ENCODE measurements at regions not wholly inside any gene's neighbourhood (a gene's known extent, or its start where the extent isn't known, plus 50 kb on each side); places are given as distances from the start of the nearest gene placed in this dataset.
"Not testable (repeated sequence)": the region's sequence is repeated elsewhere in the genome, so short reads cannot be mapped to it uniquely, and the experiment has no call there.

DNA sequence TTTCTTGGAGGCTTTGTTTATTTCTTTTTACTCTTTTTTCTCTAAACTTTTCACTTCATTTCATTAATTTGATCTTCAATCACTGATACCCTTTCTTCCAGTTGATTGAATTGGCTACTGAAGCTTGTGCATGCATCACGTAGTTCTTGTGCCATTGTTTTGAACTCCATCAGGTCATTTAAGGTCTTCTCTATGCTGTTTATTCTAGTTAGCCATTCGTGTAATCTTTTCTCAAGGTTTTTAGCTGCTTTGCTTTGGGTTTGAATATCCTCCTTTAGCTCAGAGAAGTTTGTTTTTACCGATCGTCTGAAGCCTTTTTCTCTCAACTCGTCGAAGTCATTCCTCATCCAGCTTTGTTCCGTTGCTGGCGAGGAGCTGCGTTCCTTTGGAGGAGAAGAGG lies 189.9 kb downstream of the TTC6 start:
- not testable (repeated sequence) for ATAC-seq (ENCODE audit: low read depth); H3K27ac Mint-ChIP-seq; H3K27me3 Mint-ChIP-seq; H3K36me3 Mint-ChIP-seq; H3K9me3 Mint-ChIP-seq; H3K4me1 Mint-ChIP-seq; DNase-seq (ENCODE audit: low spot score in 2 of 2); H3K4me3 Mint-ChIP-seq

DNA sequence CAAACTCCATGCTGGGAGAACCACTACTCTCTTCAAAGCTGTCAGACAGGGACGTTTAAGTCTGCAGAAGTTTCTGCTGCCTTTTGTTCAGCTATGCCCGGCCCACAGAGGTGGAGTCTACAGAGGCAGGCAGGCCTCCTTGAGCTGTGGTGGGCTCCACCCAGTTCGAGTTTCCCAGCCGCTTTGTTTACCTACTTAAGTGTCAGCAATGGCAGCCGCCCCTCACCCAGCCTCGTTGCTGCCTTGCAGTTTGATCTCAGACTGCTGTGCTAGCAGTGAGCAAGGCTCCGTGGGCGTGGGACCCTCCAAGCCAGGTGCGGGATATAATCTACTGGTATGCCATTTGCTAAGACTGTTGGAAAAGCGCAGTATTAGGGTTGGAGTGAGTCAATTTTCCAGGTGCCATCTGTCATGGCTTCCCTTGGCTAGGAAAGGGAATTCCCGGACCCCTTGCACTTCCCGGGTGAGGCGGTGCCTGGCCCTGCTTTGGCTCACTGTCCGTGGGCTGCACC lies 190.7 kb downstream of the TTC6 start:
- not testable (repeated sequence) for DNase-seq (ENCODE audit: low spot score in 2 of 2); H3K27ac Mint-ChIP-seq; H3K36me3 Mint-ChIP-seq; H3K4me3 Mint-ChIP-seq; H3K9me3 Mint-ChIP-seq; H3K27me3 Mint-ChIP-seq; H3K4me1 Mint-ChIP-seq; ATAC-seq (ENCODE audit: low read depth)

DNA sequence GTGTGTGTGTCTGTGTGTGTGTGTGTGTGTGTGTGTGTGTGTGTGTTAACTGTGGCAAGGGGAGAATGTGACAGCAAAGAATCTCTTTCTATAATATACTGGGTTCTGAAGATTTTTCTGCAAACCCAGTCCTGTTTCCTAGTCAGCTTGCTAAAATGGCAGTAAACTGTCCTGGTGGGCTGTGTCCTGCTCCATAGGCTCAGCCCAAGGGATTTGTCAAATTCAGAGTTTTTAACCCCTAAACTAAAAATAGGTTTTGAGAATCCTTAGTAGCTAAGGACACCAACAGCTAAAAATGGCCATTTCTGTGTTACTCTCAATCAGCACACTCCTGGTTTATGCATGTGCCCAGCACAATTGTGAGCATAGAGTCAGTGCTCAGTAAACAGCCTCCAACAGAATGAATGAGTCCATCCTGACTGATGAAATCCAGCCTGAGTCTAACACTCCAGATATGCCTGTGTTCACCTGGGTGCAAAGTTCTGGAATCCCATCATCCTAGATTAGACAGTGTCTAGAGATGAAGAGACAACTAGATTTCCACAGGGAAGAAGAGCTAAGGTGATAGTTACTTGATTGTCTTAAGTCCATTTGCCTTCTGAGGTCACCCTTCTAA lies 192.6 kb downstream of the TTC6 start:
- no peak overlapping the region for H3K27ac Mint-ChIP-seq
- H3K27me3 Mint-ChIP-seq = no peaks in the 10 kb centered on the region
- no peak for ATAC-seq (ENCODE audit: low read depth)

DNA sequence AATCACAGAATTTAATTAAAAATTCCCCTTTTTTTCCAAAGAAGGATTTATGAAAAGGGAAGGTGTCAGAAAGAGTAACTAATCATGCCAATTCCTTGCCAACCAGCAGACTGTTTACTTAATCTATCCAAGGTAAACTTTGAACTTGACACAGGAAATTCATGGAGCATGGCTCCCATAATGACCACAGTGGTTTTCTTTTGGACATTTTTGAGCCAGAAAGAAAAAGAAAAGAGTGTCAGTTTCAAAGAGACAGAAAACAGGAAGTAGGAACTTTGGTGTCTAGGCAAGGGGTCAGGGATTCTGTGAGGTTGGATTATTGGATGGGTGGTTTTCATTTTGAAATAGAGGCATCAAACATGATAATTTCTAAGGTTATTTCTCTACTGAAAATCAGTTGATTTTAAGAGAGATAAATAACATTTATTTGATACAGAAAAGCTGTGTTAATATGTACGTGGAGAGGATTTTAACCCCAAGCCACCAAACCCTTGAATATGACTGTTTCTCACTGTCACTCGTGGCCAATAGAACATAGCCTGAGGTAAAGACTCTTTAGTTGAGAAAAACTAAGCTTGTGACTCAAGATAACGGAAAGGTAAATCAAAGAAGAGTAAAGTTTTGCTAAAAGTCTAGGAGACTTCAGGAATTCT lies 196.1 kb downstream of the TTC6 start:
- no peak for ATAC-seq (ENCODE audit: low read depth)
- DNase-seq (ENCODE audit: low spot score in 2 of 2) = no peak
- no peak overlapping the region for H3K27ac Mint-ChIP-seq
- peaks cover 2% of the 10 kb centered on the region for H3K9me3 Mint-ChIP-seq
- no peaks in the 10 kb centered on the region for H3K4me1 Mint-ChIP-seq
- H3K27me3 Mint-ChIP-seq = no peaks in the 10 kb centered on the region
- H3K36me3 Mint-ChIP-seq = no peaks in the 10 kb centered on the region
- no peak overlapping the region for H3K4me3 Mint-ChIP-seq

More for the DNA sequence above, 192.6 kb downstream of the TTC6 start:
- no peaks in the 10 kb centered on the region for H3K36me3 Mint-ChIP-seq
- DNase-seq (ENCODE audit: low spot score in 2 of 2) = no peak
- no peaks in the 10 kb centered on the region for H3K4me1 Mint-ChIP-seq
- H3K4me3 Mint-ChIP-seq = no peak overlapping the region
- H3K9me3 Mint-ChIP-seq = peaks cover 2% of the 10 kb centered on the region

DNA sequence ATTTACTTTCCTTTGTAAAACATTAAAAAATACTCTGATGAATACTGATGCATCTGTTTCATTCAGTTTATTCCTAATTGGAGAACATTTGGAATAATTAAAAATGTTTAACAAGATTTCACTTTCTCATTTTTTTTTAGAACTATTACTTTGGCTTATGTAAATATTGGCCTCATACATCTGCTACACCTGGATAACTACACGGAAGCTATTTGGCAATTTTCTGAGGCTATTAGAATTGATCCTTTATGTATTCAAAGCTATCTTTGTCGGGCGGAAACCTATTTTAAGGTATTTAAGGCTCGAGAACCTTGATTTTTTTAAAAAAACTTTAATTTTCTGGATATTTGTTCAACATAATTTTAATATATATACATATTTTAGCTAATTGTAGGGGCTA lies 196.7 kb downstream of the TTC6 start:
- DNase-seq (ENCODE audit: low spot score in 2 of 2) = no peak
- Mint-ChIP-seq H3K4me3 (no peak overlapping the region), H3K27ac (no peak overlapping the region), H3K9me3 (peaks cover 2% of the 10 kb centered on the region), H3K27me3 (no peaks in the 10 kb centered on the region), H3K4me1 (no peaks in the 10 kb centered on the region), H3K36me3 (no peaks in the 10 kb centered on the region)
- ATAC-seq (ENCODE audit: low read depth) = no peak

DNA sequence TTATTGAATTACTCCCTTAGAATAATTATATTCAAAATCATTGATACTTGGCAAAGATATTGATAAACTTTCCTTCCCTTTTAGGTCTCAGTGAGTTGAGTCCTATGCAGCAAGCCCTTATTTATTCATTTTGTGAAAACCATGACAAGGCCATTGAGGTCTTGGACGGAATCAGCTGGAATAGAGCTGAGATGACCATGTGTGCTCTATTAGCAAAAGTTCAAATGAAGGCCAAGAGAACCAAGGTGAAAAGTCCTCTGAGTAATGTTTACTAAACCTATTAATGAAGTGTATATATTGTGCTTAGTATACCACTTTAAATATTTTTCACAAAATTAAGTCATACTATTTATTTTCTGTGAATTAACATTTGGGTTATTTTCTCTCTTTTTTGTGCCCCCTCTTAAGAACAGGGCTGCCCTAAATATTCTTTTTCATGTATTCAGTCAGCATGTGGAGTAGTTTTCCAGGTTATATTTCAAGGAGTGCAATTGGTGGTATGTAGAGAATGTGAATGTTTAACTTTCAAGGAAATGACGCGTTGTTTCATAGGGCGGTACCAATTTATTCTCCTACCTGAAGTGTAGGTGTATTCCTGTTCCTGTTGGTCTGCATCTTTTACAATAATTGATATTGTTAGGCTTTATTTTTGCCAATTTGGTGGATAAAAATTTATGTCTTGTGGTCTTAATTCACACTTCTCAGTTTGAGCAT lies 201.4 kb downstream of the TTC6 start:
- no peak overlapping the region for H3K27ac Mint-ChIP-seq
- no peak for DNase-seq (ENCODE audit: low spot score in 2 of 2)
- no peak for ATAC-seq (ENCODE audit: low read depth)
- no peaks in the 10 kb centered on the region for H3K4me1 Mint-ChIP-seq
- no peak overlapping the region for H3K4me3 Mint-ChIP-seq
- H3K36me3 Mint-ChIP-seq = no peaks in the 10 kb centered on the region
- H3K9me3 Mint-ChIP-seq = peaks cover 2% of the 10 kb centered on the region
- H3K27me3 Mint-ChIP-seq = no peaks in the 10 kb centered on the region

DNA sequence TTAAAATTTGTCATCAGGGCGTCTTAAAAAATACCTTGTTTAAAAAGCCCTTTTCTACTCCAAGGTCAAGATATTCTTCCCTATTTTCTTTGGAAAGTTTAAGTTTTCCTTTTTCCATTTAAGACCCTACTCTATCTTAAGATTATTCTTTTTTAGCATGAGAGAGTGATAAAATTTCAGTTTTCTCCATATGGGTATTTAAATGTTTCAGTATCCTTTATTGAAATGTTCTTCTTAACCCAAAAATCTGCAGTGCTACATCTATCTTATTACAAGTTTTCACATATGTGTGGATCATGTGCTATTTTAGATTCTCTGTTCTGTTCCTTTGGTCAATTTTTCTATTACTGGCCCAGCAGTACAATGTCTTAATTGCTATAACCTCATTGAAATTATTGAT lies 202.2 kb downstream of the TTC6 start:
- Mint-ChIP-seq H3K4me3 (no peak overlapping the region), H3K27ac (no peak overlapping the region), H3K4me1 (no peaks in the 10 kb centered on the region), H3K9me3 (peaks cover 2% of the 10 kb centered on the region), H3K27me3 (no peaks in the 10 kb centered on the region), H3K36me3 (no peaks in the 10 kb centered on the region)
- DNase-seq (ENCODE audit: low spot score in 2 of 2) (no peak), ATAC-seq (ENCODE audit: low read depth) (no peak)

DNA sequence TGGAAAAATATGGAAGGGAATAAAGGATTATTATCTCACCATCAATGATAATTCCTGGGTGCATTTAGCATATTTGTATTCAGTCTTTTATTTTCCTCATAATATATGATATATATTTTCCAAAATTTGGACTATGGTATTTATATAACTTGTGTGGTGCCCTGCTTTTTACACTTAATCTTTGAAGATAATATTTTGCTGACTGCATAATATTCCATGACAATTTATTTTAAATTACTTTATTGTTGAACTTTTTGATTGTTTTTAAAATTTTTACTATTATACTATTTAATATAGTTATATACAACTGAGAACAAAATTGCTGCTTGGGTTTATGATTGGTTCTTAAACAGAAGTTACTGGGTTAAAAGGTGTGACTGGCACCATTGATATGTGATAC lies 212.3 kb downstream of the TTC6 start:
- Mint-ChIP-seq H3K27ac (no peak overlapping the region), H3K4me3 (no peak overlapping the region), H3K36me3 (no peaks in the 10 kb centered on the region), H3K27me3 (no peaks in the 10 kb centered on the region), H3K4me1 (no peaks in the 10 kb centered on the region), H3K9me3 (peaks cover 8% of the 10 kb centered on the region)
- ATAC-seq (ENCODE audit: low read depth) (no peak), DNase-seq (ENCODE audit: low spot score in 2 of 2) (no peak)

DNA sequence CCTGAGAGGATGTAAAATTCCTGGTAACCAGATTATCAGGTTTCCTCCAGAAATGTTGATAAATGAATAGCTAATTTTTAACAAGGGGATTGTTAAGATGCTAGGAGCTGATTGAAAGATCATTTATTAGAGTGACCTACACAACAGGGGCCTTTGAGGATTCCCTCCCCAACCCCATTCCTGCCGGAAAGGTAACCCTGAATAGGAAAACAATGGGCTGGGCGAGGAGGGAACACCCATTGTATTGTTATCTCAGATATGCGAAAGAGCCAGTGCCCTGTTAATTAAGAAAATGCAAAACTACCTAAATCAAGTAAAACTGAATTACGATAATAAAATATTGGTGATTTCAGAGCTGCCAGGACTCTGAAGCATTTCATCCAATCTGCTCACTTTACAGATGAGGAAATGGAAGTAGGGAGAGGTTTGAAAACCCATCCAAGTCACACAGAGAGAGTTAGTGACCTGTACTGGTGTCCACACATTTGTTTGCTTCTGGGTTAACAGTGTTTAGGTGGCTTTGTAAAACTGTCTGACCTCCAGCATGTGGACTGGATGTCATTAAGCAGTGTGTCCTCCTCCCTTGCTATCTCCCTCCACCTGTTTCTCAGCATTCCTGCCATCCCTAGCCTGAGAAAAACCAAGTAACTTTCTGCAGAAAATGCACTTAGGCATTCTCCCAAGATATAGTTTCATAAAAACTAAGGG lies 214.8 kb downstream of the TTC6 start:
- H3K4me1 Mint-ChIP-seq = no peaks in the 10 kb centered on the region
- H3K4me3 Mint-ChIP-seq = no peak overlapping the region
- no peak overlapping the region for H3K27ac Mint-ChIP-seq
- no peaks in the 10 kb centered on the region for H3K36me3 Mint-ChIP-seq
- DNase-seq (ENCODE audit: low spot score in 2 of 2) (no peak), ATAC-seq (ENCODE audit: low read depth) (no peak)
- peaks cover 7% of the 10 kb centered on the region for H3K9me3 Mint-ChIP-seq
- H3K27me3 Mint-ChIP-seq = no peaks in the 10 kb centered on the region

DNA sequence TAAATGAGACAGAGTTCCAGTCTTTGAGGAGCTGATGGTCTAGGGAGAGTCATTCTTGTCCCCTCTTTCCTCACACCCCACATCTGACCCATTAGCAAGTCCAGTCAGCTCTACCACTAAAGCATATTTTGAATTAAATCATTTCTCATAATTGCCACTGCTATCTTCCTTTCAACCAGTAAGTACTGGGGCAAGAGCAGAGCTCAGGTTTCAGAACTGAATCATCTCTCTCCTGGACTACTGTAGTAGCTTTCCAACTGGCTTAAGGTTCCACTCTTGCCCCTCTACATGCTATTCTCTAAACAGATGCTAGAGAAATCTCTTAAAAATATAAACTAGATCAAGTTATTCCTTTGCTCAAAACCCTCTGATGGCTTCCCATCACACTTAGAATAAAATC lies 218.3 kb downstream of the TTC6 start:
- Mint-ChIP-seq H3K27me3 (no peaks in the 10 kb centered on the region), H3K4me3 (no peak overlapping the region), H3K27ac (no peak overlapping the region), H3K36me3 (no peaks in the 10 kb centered on the region), H3K4me1 (no peaks in the 10 kb centered on the region), H3K9me3 (peaks cover 7% of the 10 kb centered on the region)
- ATAC-seq (ENCODE audit: low read depth) = no peak
- DNase-seq (ENCODE audit: low spot score in 2 of 2) = no peak

DNA sequence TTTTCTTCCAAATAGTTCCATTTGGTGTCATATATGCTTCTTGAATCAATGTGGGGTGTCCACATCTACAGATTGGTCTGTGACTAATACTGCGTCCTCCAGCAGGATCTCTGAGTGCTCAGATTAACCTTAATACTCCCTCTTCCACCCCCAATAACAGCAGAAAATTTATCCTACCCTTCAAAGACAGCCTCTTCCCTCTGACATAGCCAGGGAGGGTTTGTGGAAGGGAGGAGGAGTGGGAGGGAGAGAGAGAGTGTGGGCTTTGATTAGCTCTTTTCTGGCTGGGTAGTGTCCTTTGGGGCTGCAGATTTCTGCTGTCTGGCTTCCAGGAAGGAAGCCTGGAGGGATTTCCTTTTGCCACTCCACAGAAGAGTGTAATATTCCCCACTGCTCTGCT lies 220.7 kb downstream of the TTC6 start:
- H3K9me3 Mint-ChIP-seq = peaks cover 5% of the 10 kb centered on the region
- H3K27ac Mint-ChIP-seq = no peak overlapping the region
- no peak for ATAC-seq (ENCODE audit: low read depth)
- DNase-seq (ENCODE audit: low spot score in 2 of 2) = no peak
- no peak overlapping the region for H3K4me3 Mint-ChIP-seq
- H3K4me1 Mint-ChIP-seq = no peaks in the 10 kb centered on the region
- H3K36me3 Mint-ChIP-seq = no peaks in the 10 kb centered on the region
- no peaks in the 10 kb centered on the region for H3K27me3 Mint-ChIP-seq

DNA sequence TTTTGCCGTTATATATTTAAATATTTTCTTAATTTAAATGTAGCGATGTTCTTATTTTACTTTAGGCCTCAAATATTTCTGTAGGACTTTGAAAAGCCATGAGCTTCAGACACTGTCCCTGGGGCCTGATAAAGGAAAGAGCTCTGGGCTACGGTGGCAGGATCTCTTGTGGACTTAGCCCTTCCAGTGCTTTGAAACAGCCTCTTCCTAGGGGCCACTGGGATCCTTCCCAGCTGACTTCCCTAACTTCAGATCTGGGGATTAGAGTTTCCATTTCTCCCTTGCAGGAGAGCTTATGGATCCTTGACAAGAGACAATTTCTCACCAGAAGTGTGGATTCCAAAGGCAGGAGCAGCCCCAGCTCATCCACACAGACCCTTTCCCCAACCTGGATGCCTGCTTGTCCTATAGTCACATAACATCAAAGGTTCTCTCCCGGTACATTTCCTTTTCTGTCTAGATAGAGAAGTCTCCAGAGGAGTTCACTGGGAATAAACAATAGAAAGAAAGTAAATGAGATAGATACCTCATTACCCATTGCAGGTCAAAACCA lies 221.4 kb downstream of the TTC6 start:
- Mint-ChIP-seq H3K36me3 (no peaks in the 10 kb centered on the region), H3K27ac (no peak overlapping the region), H3K27me3 (no peaks in the 10 kb centered on the region), H3K9me3 (peaks cover 5% of the 10 kb centered on the region), H3K4me3 (no peak overlapping the region), H3K4me1 (no peaks in the 10 kb centered on the region)
- DNase-seq (ENCODE audit: low spot score in 2 of 2) (no peak), ATAC-seq (ENCODE audit: low read depth) (no peak)

DNA sequence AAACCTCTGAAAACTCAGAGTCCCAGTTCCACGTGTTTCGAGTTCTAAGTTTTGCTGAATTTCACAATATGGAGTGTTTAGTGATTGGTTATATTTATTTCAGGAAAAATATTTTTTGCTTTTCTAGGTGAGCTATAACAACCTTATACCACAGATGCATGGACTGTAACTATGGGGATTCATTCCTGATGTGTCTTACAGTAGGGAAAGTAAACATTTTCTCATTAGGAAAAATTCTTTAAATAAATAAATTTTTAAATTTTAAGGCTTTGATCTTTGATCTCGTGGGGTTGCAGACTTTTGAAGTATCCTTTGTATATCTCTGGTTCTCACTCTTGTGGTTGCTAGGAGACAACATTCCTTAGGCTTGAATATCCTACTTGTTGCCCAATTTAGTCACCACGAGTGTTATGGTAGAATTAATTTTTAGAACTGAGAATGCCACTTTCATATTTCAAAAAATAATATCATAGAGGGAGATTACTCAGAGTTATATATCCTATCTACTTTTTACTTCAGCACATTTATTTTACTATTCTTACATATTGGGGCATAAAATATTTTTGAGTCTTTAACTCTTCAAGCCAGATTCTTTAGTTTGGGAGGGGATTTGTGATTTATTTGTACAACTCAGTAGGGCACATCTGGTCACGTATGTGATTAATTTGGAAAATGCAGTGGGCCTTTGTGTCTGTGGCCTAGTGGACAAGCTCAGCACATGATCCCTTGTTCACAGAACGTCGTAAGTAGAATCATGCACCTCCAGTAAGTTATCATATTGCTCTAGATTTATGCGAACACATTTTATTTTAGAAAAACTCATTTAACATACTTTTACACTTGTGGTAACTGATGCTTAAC lies 224.0 kb downstream of the TTC6 start:
- no peak for DNase-seq (ENCODE audit: low spot score in 2 of 2)
- no peak for ATAC-seq (ENCODE audit: low read depth)
- H3K4me1 Mint-ChIP-seq = no peaks in the 10 kb centered on the region
- no peaks in the 10 kb centered on the region for H3K27me3 Mint-ChIP-seq
- H3K36me3 Mint-ChIP-seq = no peaks in the 10 kb centered on the region
- H3K9me3 Mint-ChIP-seq = peaks cover 5% of the 10 kb centered on the region
- H3K4me3 Mint-ChIP-seq = no peak overlapping the region
- H3K27ac Mint-ChIP-seq = no peak overlapping the region
